Body of pancreas (tissue), 4 donors: ENCODE measurements at regions not wholly inside any gene's neighbourhood (a gene's known extent, or its start where the extent isn't known, plus 50 kb on each side); places are given as distances from the start of the nearest gene placed in this dataset.

Experiments used
- POLR2A ChIP-seq, 3 donors: fragments of 450-650 bp; IDR thresholded peaks; one replicate each; pipeline ENCODE4 v1.6.1; 2016; ENCODE audit warnings: antibody characterized with exemption in 3 of 3, mild to moderate bottlenecking in 2 of 3
- TF ChIP-seq, protein P1 (sequence below), 7 experiments: fragments of 450-650 bp in 4 of 7; fragments of 200-600 bp in 3 of 7; sonication (generic) in 3 of 7; IDR thresholded peaks; one replicate each; pipeline ENCODE4 v1.5.1; 2016 to 2019; ENCODE audit warnings: antibody characterized with exemption in 7 of 7

GRCh38 chr4:12761694-12762093 is 722.4 kb downstream of the RAB28 start:
- TF ChIP-seq POLR2A (IDR thresholded peaks at IDR 0.05): no peak
- TF ChIP-seq, protein P1, sequence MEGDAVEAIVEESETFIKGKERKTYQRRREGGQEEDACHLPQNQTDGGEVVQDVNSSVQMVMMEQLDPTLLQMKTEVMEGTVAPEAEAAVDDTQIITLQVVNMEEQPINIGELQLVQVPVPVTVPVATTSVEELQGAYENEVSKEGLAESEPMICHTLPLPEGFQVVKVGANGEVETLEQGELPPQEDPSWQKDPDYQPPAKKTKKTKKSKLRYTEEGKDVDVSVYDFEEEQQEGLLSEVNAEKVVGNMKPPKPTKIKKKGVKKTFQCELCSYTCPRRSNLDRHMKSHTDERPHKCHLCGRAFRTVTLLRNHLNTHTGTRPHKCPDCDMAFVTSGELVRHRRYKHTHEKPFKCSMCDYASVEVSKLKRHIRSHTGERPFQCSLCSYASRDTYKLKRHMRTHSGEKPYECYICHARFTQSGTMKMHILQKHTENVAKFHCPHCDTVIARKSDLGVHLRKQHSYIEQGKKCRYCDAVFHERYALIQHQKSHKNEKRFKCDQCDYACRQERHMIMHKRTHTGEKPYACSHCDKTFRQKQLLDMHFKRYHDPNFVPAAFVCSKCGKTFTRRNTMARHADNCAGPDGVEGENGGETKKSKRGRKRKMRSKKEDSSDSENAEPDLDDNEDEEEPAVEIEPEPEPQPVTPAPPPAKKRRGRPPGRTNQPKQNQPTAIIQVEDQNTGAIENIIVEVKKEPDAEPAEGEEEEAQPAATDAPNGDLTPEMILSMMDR (IDR thresholded peaks at IDR 0.05): no peak
